ENCODE measurements at regions not wholly inside any gene's neighbourhood (a gene's known extent, or its start where the extent isn't known, plus 50 kb on each side); places are given as distances from the start of the nearest gene placed in this dataset.

- no peak overlapping the region for H3K4me3 ChIP-seq (ENCODE audit: low read depth, low read length)
- DNase-seq (ENCODE audit: low read depth, low spot score) = no peak
- ChIA-PET POLR2A (no interaction called here), CTCF (no interaction called here)
- no peak for TF ChIP-seq CTCF (IDR thresholded peaks at IDR 0.05; ENCODE audit: insufficient read depth, low read length, missing control alignments)
Measured at GRCh38 chr11:129287920-129288319, 87.7 kb upstream of the BARX2 start.

- no peak for TF ChIP-seq CTCF (IDR thresholded peaks at IDR 0.05; ENCODE audit: insufficient read depth, low read length, missing control alignments)
- no peak for DNase-seq (ENCODE audit: low read depth, low spot score)
- CTCF ChIA-PET = interaction anchor here (0.6 to 1.1 kb wide), 2 partner anchors 11 to 381 kb away, joined by 3 read pairs; no protein-coding TSS in a partner anchor
- POLR2A ChIA-PET = no interaction called here
- H3K4me3 ChIP-seq (ENCODE audit: low read depth, low read length) = no peak overlapping the region
Measured at GRCh38 chr11:129286813-129287212, 88.8 kb upstream of the BARX2 start.

- CTCF ChIA-PET = no interaction called here
- H3K4me3 ChIP-seq (ENCODE audit: low read depth, low read length) = no peak overlapping the region
- POLR2A ChIA-PET = interaction anchor here (0.6 kb wide), 1 partner anchor 14 kb away, joined by 3 read pairs; no protein-coding TSS in a partner anchor
- TF ChIP-seq CTCF (IDR thresholded peaks at IDR 0.05; ENCODE audit: insufficient read depth, low read length, missing control alignments) = no peak
- DNase-seq (ENCODE audit: low read depth, low spot score) = no peak
Measured at GRCh38 chr11:129285402-129285786, 90.3 kb upstream of the BARX2 start.

GRCh38 chr11:129283141-129283540 is 91.0 kb upstream of the ARHGAP32 start:
- DNase-seq (ENCODE audit: low read depth, low spot score) = no peak
- H3K4me3 ChIP-seq (ENCODE audit: low read depth, low read length) = no peak overlapping the region
- CTCF ChIA-PET = no interaction called here

GRCh38 chr11:129282634-129283033 is 90.5 kb upstream of the ARHGAP32 start:
- TF ChIP-seq CTCF (IDR thresholded peaks at IDR 0.05; ENCODE audit: insufficient read depth, low read length, missing control alignments) = no peak
- H3K4me3 ChIP-seq (ENCODE audit: low read depth, low read length) = no peak overlapping the region
- no peak for DNase-seq (ENCODE audit: low read depth, low spot score)
- ChIA-PET POLR2A (no interaction called here), CTCF (no interaction called here)

More at GRCh38 chr11:129283141-129283540, 91.0 kb upstream of the ARHGAP32 start:
- no peak for TF ChIP-seq CTCF (IDR thresholded peaks at IDR 0.05; ENCODE audit: insufficient read depth, low read length, missing control alignments)
- POLR2A ChIA-PET = no interaction called here

GRCh38 chr11:129281471-129282415 is 89.6 kb upstream of the ARHGAP32 start:
- ChIA-PET POLR2A (no interaction called here), CTCF (no interaction called here)
- H3K4me3 ChIP-seq (ENCODE audit: low read depth, low read length) = no peak overlapping the region
- TF ChIP-seq CTCF (IDR thresholded peaks at IDR 0.05; ENCODE audit: insufficient read depth, low read length, missing control alignments) = no peak
- DNase-seq (ENCODE audit: low read depth, low spot score) = no peak
